Mesenchymal stem cell (in vitro differentiated cells and primary cell): ENCODE measurements at regions not wholly inside any gene's neighbourhood (a gene's known extent, or its start where the extent isn't known, plus 50 kb on each side); places are given as distances from the start of the nearest gene placed in this dataset.
A peak's percentile ranks its signal among the peaks of the same experiment; 100 is the strongest.

Experiments
- DNase-seq: peaks from one replicate; pipeline ENCODE4 v3.0.0-alpha.2; 2013
- H2AFZ ChIP-seq: one replicate; pipeline ENCODE4 v1.6.1; 2013; ENCODE audit warnings: low read depth, mild to moderate bottlenecking, control low read depth, inconsistent platforms, low read length, moderate library complexity
- H2AK5ac ChIP-seq: 2 replicates; pipeline ENCODE4 v1.6.1; 2013; ENCODE audit warnings: low read length, moderate library complexity, mild to moderate bottlenecking, inconsistent platforms; ENCODE audit not compliant: severe bottlenecking
- H2BK120ac ChIP-seq: one replicate; pipeline ENCODE4 v1.6.1; 2013; ENCODE audit warnings: low read depth, mild to moderate bottlenecking, inconsistent platforms, low read length, moderate library complexity
- H2BK12ac ChIP-seq, 2 experiments: one replicate each; pipeline ENCODE4 v1.6.1; 2013; ENCODE audit warnings: inconsistent platforms in 2 of 2, low read length in 2 of 2, mild to moderate bottlenecking in 2 of 2, moderate library complexity in 2 of 2, control low read depth in 1 of 2
- H2BK15ac ChIP-seq: one replicate; pipeline ENCODE4 v1.6.1; 2013; ENCODE audit warnings: mild to moderate bottlenecking, low read depth, inconsistent platforms; ENCODE audit not compliant: poor library complexity, severe bottlenecking
- H2BK5ac ChIP-seq: 2 replicates; pipeline ENCODE4 v1.6.1; 2013; ENCODE audit warnings: low read depth, mild to moderate bottlenecking, low read length, control low read depth, inconsistent platforms; ENCODE audit not compliant: poor library complexity, severe bottlenecking
- H3K14ac ChIP-seq, 2 experiments: one replicate each; pipeline ENCODE4 v1.6.1; 2013; ENCODE audit warnings: inconsistent platforms in 2 of 2, low read length in 2 of 2, control low read depth in 1 of 2, mild to moderate bottlenecking in 1 of 2, moderate library complexity in 1 of 2
- H3K18ac ChIP-seq, 2 experiments: one replicate each; pipeline ENCODE4 v1.6.1; 2013; ENCODE audit warnings: inconsistent platforms in 2 of 2, low read length in 2 of 2, control low read depth in 1 of 2, low read depth in 1 of 2, mild to moderate bottlenecking in 1 of 2
- H3K23ac ChIP-seq, 2 experiments: one replicate each; pipeline ENCODE4 v1.6.1; 2013; ENCODE audit warnings: inconsistent platforms in 2 of 2, low read length in 2 of 2, mild to moderate bottlenecking in 2 of 2, moderate library complexity in 2 of 2, control low read depth in 1 of 2
- H3K27ac ChIP-seq: 2 replicates; pipeline ENCODE4 v1.5.1; 2013; ENCODE audit warnings: mild to moderate bottlenecking, moderate library complexity, low read length, control low read depth, inconsistent platforms; ENCODE audit not compliant: poor library complexity, severe bottlenecking
- H3K27me3 ChIP-seq, 2 experiments: 2 replicates each; pipeline versions ENCODE4 v1.6.1 to v1.7.0; 2013; ENCODE audit warnings: low read length in 2 of 2, mild to moderate bottlenecking in 2 of 2, moderate library complexity in 2 of 2, control low read depth in 1 of 2, inconsistent platforms in 1 of 2; ENCODE audit not compliant: control insufficient read depth in 1 of 2, insufficient read depth in 1 of 2
- H3K36me3 ChIP-seq, 2 experiments: 2 replicates each; pipeline versions ENCODE4 v1.6.1 to v1.7.0; 2013; ENCODE audit warnings: low read length in 2 of 2, control low read depth in 1 of 2, inconsistent platforms in 1 of 2, low read depth in 1 of 2, mild to moderate bottlenecking in 1 of 2; ENCODE audit not compliant: insufficient read depth in 2 of 2, control insufficient read depth in 1 of 2
- H3K4ac ChIP-seq, 2 experiments: one replicate each; pipeline ENCODE4 v1.6.1; 2013; ENCODE audit warnings: inconsistent platforms in 2 of 2, low read length in 2 of 2, mild to moderate bottlenecking in 2 of 2, moderate library complexity in 2 of 2, control low read depth in 1 of 2, low read depth in 1 of 2
- H3K4me1 ChIP-seq: 2 replicates; pipeline ENCODE4 v1.6.1; 2013; ENCODE audit warnings: low read depth, low read length, control low read depth; ENCODE audit not compliant: control insufficient read depth, insufficient read depth
- H3K4me2 ChIP-seq: 2 replicates; pipeline ENCODE4 v1.6.1; 2013; ENCODE audit warnings: low read length, mild to moderate bottlenecking, inconsistent platforms; ENCODE audit not compliant: poor library complexity, severe bottlenecking
- H3K4me3 ChIP-seq, 2 experiments: 2 replicates each; pipeline versions ENCODE4 v1.5.1 to v1.7.0; 2013; ENCODE audit warnings: low read length in 2 of 2, mild to moderate bottlenecking in 2 of 2, control low read depth in 1 of 2, low read depth in 1 of 2; ENCODE audit not compliant: insufficient read depth in 1 of 2
- H3K79me1 ChIP-seq: replicated peaks from 2 replicates; pipeline ENCODE4 v1.6.1; 2013; ENCODE audit warnings: mild to moderate bottlenecking, control low read depth, low read length, inconsistent platforms; ENCODE audit not compliant: poor library complexity, severe bottlenecking
- H3K9ac ChIP-seq: 2 replicates; pipeline ENCODE4 v1.7.0; 2013; ENCODE audit warnings: mild to moderate bottlenecking, low read length, moderate library complexity
- H3K9me3 ChIP-seq: 2 replicates; pipeline ENCODE4 v1.7.0; 2013; ENCODE audit warnings: mild to moderate bottlenecking, low read length; ENCODE audit not compliant: control insufficient read depth
- H4K8ac ChIP-seq: one replicate; pipeline ENCODE4 v1.6.1; 2013; ENCODE audit warnings: inconsistent platforms, mild to moderate bottlenecking, low read length, moderate library complexity
- H4K91ac ChIP-seq: one replicate; pipeline ENCODE4 v1.6.1; 2013; ENCODE audit warnings: mild to moderate bottlenecking, low read length, inconsistent platforms
- WGBS: methylation state at CpG from one replicate; pipeline ENCODE4 v1.1.7; 2013; ENCODE audit warnings: mixed read lengths; 5-methylcytosine and 5-hydroxymethylcytosine counted together

DNA sequence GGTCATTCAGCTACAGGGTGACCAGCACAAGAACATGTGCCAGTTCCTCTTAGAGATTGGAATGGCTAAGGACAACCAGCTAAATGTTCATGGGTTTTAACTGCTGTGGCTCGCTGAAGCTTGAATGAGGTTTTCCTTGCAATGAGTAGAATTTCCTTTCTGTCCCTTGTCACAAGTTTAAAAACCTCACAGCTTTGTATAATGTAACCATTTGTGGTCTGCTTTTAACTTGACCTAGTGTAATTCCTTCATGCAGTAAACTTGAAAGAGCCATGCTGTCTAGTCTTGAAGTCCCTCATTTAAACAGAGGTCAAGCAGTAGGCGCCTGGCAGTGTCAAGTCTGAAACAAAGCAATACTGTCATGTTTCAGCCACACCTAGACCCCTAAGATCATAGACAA lies 181.3 kb upstream of the DMRT1 start:
- no peak overlapping the region for H2BK120ac ChIP-seq
- no peak overlapping the region for H2BK5ac ChIP-seq
- no peak overlapping the region for H2BK15ac ChIP-seq
- DNase-seq = peak; percentile 33
- H3K14ac ChIP-seq = no peak overlapping the region
- H3K4me2 ChIP-seq = no peak overlapping the region
- no peak overlapping the region for H3K18ac ChIP-seq
- H4K8ac ChIP-seq = no peak overlapping the region
- WGBS = 97% methylated on average over 2 of the region's 2 CpGs
- H3K4me3 ChIP-seq = no peak overlapping the region
- H3K4me1 ChIP-seq = no peaks in the 10 kb centered on the region
- H3K27me3 ChIP-seq = no peaks in the 10 kb centered on the region
- H2AFZ ChIP-seq = no peak overlapping the region
- H3K4ac ChIP-seq = no peak overlapping the region
- no peaks in the 10 kb centered on the region for H3K36me3 ChIP-seq
- H3K9ac ChIP-seq = no peak overlapping the region
- no peak overlapping the region for H3K27ac ChIP-seq
- H4K91ac ChIP-seq = no peak overlapping the region
- H2BK12ac ChIP-seq = no peak overlapping the region
- H3K79me1 ChIP-seq = no peaks in the 10 kb centered on the region
- H3K23ac ChIP-seq = no peak overlapping the region
- no peak overlapping the region for H2AK5ac ChIP-seq
- H3K9me3 ChIP-seq = no peaks in the 10 kb centered on the region

DNA sequence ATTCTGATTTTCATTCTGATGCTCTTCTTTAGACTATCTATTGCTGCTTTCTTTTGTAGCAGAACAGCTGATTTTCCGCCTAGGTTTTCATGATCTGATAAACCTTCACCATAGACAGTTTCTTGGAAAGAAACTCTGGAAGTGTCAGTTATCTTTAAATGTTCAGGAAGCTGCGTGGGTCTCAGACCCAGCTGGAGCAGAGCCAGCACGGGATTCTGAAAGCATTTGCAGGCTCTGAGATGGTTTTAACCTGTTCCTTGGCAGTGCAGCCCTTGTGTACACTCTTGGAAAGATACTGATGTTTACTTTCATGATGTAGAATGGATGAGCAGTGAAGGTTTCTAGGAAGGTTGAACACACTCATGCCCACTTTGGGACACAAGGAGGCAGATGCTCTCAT lies 178.0 kb upstream of the DMRT1 start:
- Histone ChIP-seq H2BK120ac (no peak overlapping the region), H2AFZ (no peak overlapping the region), H3K4me1 (no peaks in the 10 kb centered on the region), H3K79me1 (no peaks in the 10 kb centered on the region), H3K23ac (no peak overlapping the region), H4K8ac (no peak overlapping the region), H3K14ac (no peak overlapping the region), H2BK5ac (no peak overlapping the region), H3K4me3 (no peak overlapping the region), H3K36me3 (no peaks in the 10 kb centered on the region), H3K18ac (no peak overlapping the region), H3K27me3 (no peaks in the 10 kb centered on the region), H3K9me3 (no peaks in the 10 kb centered on the region), H2BK12ac (no peak overlapping the region), H4K91ac (no peak overlapping the region), H3K4ac (no peak overlapping the region), H3K9ac (no peak overlapping the region), H3K4me2 (no peak overlapping the region), H2AK5ac (no peak overlapping the region), H2BK15ac (no peak overlapping the region), H3K27ac (no peak overlapping the region)
- no peak for DNase-seq
- WGBS = 44% methylated on average over 3 of the region's 3 CpGs

DNA sequence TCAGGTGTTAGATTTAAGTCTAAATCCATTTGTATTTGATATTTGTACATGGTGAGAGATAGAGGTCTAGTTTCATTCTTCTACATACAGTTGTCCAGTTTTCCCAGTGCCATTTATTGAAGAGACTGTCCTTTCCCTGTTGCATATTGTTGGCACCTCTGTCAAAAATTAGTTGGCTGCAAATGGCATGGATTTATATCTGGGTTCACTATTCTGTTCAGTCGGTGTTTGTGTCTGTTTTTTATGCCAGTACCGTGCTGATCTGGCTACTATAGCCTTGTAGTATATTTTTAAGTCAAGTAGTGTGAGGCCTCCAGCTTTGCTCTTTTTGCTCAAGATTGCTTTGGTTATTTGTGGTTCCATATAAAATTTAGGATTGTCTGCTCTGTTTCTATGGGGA lies 176.2 kb upstream of the DMRT1 start:
- Histone ChIP-seq H3K9me3 (peaks cover 5% of the 10 kb centered on the region), H2BK120ac (no peak overlapping the region), H3K27ac (no peak overlapping the region), H3K4me2 (no peak overlapping the region), H2AK5ac (no peak overlapping the region), H3K9ac (no peak overlapping the region), H4K8ac (no peak overlapping the region), H3K14ac (no peak overlapping the region), H3K79me1 (no peaks in the 10 kb centered on the region), H4K91ac (no peak overlapping the region), H3K4me3 (no peak overlapping the region), H3K4ac (no peak overlapping the region), H3K18ac (no peak overlapping the region), H3K23ac (no peak overlapping the region), H3K36me3 (no peaks in the 10 kb centered on the region), H2AFZ (no peak overlapping the region), H3K4me1 (no peaks in the 10 kb centered on the region), H2BK5ac (no peak overlapping the region), H2BK15ac (no peak overlapping the region), H3K27me3 (no peaks in the 10 kb centered on the region), H2BK12ac (no peak overlapping the region)
- WGBS = 97% methylated on average over 2 of the region's 2 CpGs
- DNase-seq = no peak

DNA sequence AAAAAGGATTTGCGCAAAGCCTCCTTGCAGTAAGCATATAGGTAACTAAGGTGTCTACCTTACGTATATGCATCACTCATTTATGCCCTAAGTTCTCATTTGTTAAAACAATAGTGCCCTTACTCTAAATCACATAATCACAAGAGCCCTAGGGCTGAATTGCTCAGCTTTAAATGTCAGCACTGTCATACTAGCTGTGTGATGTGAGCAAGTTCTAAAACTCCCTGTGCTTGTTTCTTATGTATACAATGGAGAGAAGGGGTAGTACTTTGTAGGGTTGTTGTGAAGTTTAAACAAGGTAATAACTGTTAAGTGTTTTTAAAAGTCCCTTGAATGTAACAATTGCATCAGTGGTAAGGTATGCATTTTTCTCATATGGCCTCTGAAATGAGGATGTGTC lies 169.5 kb upstream of the DMRT1 start:
- no peak overlapping the region for H2BK15ac ChIP-seq
- H3K4me3 ChIP-seq = no peak overlapping the region
- no peak overlapping the region for H3K23ac ChIP-seq
- no peaks in the 10 kb centered on the region for H3K79me1 ChIP-seq
- no peak overlapping the region for H2AK5ac ChIP-seq
- no peak for DNase-seq
- no peaks in the 10 kb centered on the region for H3K36me3 ChIP-seq
- WGBS = 100% methylated on average over 2 of the region's 2 CpGs
- H2BK12ac ChIP-seq = no peak overlapping the region
- no peak overlapping the region for H4K8ac ChIP-seq
- no peak overlapping the region for H4K91ac ChIP-seq
- H3K4me2 ChIP-seq = no peak overlapping the region
- H3K27ac ChIP-seq = no peak overlapping the region
- no peak overlapping the region for H3K18ac ChIP-seq
- H3K4ac ChIP-seq = no peak overlapping the region
- no peak overlapping the region for H2BK5ac ChIP-seq
- peaks cover 1% of the 10 kb centered on the region for H3K4me1 ChIP-seq
- H3K9me3 ChIP-seq = peaks cover 5% of the 10 kb centered on the region
- H2BK120ac ChIP-seq = no peak overlapping the region
- H3K14ac ChIP-seq = no peak overlapping the region
- no peaks in the 10 kb centered on the region for H3K27me3 ChIP-seq
- H3K9ac ChIP-seq = no peak overlapping the region
- no peak overlapping the region for H2AFZ ChIP-seq
